Gastrocnemius medialis (tissue), 4 donors: ENCODE measurements at regions not wholly inside any gene's neighbourhood (a gene's known extent, or its start where the extent isn't known, plus 50 kb on each side); places are given as distances from the start of the nearest gene placed in this dataset.

Experiments used
- ATAC-seq, 2 donors: fragments of 150-250 bp; one replicate each; pipeline ENCODE4 v1.9.1; 2016
- DNase-seq, 2 donors: peaks; one replicate each; pipeline ENCODE4 v3.0.0-alpha.2; 2019
- H3K27ac ChIP-seq, 4 donors: fragments of 200-600 bp; sonication (generic); 1 replicate in 1 of 4; 2 replicates in 3 of 4; pipeline ENCODE4 v1.5.1; 2016 to 2018; ENCODE audit warnings: mild to moderate bottlenecking in 2 of 4, moderate library complexity in 1 of 4
- H3K27me3 ChIP-seq, 3 donors: fragments of 200-600 bp; sonication (generic) in 2 of 3; 1 replicate in 1 of 3; 2 replicates in 2 of 3; pipeline versions ENCODE4 v1.5.1 to v1.6.0; 2016 to 2019; ENCODE audit warnings: mild to moderate bottlenecking in 1 of 3, moderate library complexity in 1 of 3
- H3K36me3 ChIP-seq, 2 donors: fragments of 200-600 bp; sonication (generic) in 1 of 2; one replicate each; pipeline ENCODE4 v1.5.1; 2017 to 2018
- H3K4me1 ChIP-seq, 2 donors: fragments of 200-600 bp; sonication (generic) in 1 of 2; one replicate each; pipeline ENCODE4 v1.5.1; 2016 to 2017; ENCODE audit warnings: mild to moderate bottlenecking in 2 of 2
- H3K4me3 ChIP-seq, 4 donors: fragments of 200-600 bp; sonication (generic) in 3 of 4; 1 replicate in 1 of 4; 2 replicates in 3 of 4; pipeline ENCODE4 v1.5.1; 2016 to 2019; ENCODE audit warnings: mild to moderate bottlenecking in 2 of 4
- H3K9me3 ChIP-seq, 3 donors: fragments of 200-600 bp; sonication (generic) in 2 of 3; 1 replicate in 1 of 3; 2 replicates in 2 of 3; pipeline ENCODE4 v1.5.1; 2016 to 2019
- CTCF ChIP-seq, 5 experiments: fragments of 450-650 bp in 3 of 5; fragments of 200-600 bp in 2 of 5; sonication (generic) in 2 of 5; IDR thresholded peaks in 4 of 5; conservative IDR thresholded peaks in 1 of 5; 1 replicate in 4 of 5; 2 replicates in 1 of 5; pipeline ENCODE4 v1.5.1; 2016 to 2019; ENCODE audit warnings: antibody characterized with exemption in 5 of 5, mild to moderate bottlenecking in 3 of 5, moderate library complexity in 3 of 5
- POLR2A ChIP-seq, 2 donors: fragments of 450-650 bp; IDR thresholded peaks; one replicate each; pipeline ENCODE4 v1.6.1; 2017; ENCODE audit warnings: antibody characterized with exemption in 2 of 2, mild to moderate bottlenecking in 2 of 2, moderate library complexity in 2 of 2
- in situ Hi-C, 4 donors: fragments of 200-750 bp; cut with MboI; loops; one replicate each; pipeline versions ENCODE4 v1.15.0 to v1.8.0; 2017; ENCODE audit warnings: low sequenced_read_pairs in 4 of 4
- intact Hi-C: fragments of 100-400 bp; cut with DNase I; formaldehyde crosslinking; loops from one replicate; pipeline ENCODE4 v1.15.1; 2023; ENCODE audit warnings: low total_unique reads

GRCh38 chr14:98858561-98858960 lies 413.4 kb downstream of the BCL11B start:
- no peaks in the 10 kb centered on the region for H3K4me1 ChIP-seq
- H3K36me3 ChIP-seq, result no peaks in the 10 kb centered on the region
- DNase-seq (no peak), ATAC-seq (no peak)
- H3K4me3 ChIP-seq, result no peak overlapping the region
- no peaks in the 10 kb centered on the region for H3K27me3 ChIP-seq
- H3K9me3 ChIP-seq, result no peaks in the 10 kb centered on the region
- intact Hi-C loops, result no loop called here
- no peak overlapping the region for H3K27ac ChIP-seq
- in situ Hi-C loops, result no loop called here
- TF ChIP-seq CTCF (IDR thresholded peaks at IDR 0.05 in 4 of 5, conservative IDR thresholded peaks at IDR 0.05 in 1 of 5) (no peak), POLR2A (IDR thresholded peaks at IDR 0.05) (no peak)

- DNase-seq (no peak), ATAC-seq (no peak)
- H3K4me3 ChIP-seq, result no peak overlapping the region
- H3K36me3 ChIP-seq, result no peaks in the 10 kb centered on the region
- no peak overlapping the region for H3K27ac ChIP-seq
- intact Hi-C loops (no loop called here), in situ Hi-C loops (no loop called here)
- no peaks in the 10 kb centered on the region for H3K4me1 ChIP-seq
- TF ChIP-seq POLR2A (IDR thresholded peaks at IDR 0.05) (no peak), CTCF (IDR thresholded peaks at IDR 0.05 in 4 of 5, conservative IDR thresholded peaks at IDR 0.05 in 1 of 5) (no peak)
- H3K9me3 ChIP-seq, result no peaks in the 10 kb centered on the region
- no peaks in the 10 kb centered on the region for H3K27me3 ChIP-seq
Observed at GRCh38 chr14:98859301-98859700, 412.7 kb downstream of the BCL11B start.

- Histone ChIP-seq H3K27me3 (no peaks in the 10 kb centered on the region), H3K36me3 (no peaks in the 10 kb centered on the region), H3K27ac (no peak overlapping the region), H3K4me3 (no peak overlapping the region), H3K4me1 (no peaks in the 10 kb centered on the region), H3K9me3 (no peaks in the 10 kb centered on the region)
- in situ Hi-C loops (no loop called here), intact Hi-C loops (no loop called here)
- ATAC-seq (no peak), DNase-seq (no peak)
- no peak for TF ChIP-seq POLR2A (IDR thresholded peaks at IDR 0.05)
Observed at GRCh38 chr14:98864211-98864610, 407.8 kb downstream of the BCL11B start.

GRCh38 chr14:98867146-98867545 lies 404.9 kb downstream of the BCL11B start:
- no peak for ATAC-seq
- H3K9me3 ChIP-seq, result no peaks in the 10 kb centered on the region
- H3K27ac ChIP-seq, result no peak overlapping the region
- no peak overlapping the region for H3K4me3 ChIP-seq
- DNase-seq, result no peak
- H3K27me3 ChIP-seq, result no peaks in the 10 kb centered on the region
- no peaks in the 10 kb centered on the region for H3K4me1 ChIP-seq
- in situ Hi-C loops (no loop called here), intact Hi-C loops (no loop called here)
- H3K36me3 ChIP-seq, result no peaks in the 10 kb centered on the region
- TF ChIP-seq CTCF (IDR thresholded peaks at IDR 0.05 in 4 of 5, conservative IDR thresholded peaks at IDR 0.05 in 1 of 5) (no peak), POLR2A (IDR thresholded peaks at IDR 0.05) (no peak)

GRCh38 chr14:98867726-98868125 lies 404.3 kb downstream of the BCL11B start:
- no peaks in the 10 kb centered on the region for H3K4me1 ChIP-seq
- no peak for ATAC-seq
- in situ Hi-C loops (no loop called here), intact Hi-C loops (no loop called here)
- no peak for DNase-seq
- no peaks in the 10 kb centered on the region for H3K9me3 ChIP-seq
- H3K4me3 ChIP-seq, result no peak overlapping the region
- no peak for TF ChIP-seq CTCF (IDR thresholded peaks at IDR 0.05 in 4 of 5, conservative IDR thresholded peaks at IDR 0.05 in 1 of 5)
- TF ChIP-seq POLR2A (IDR thresholded peaks at IDR 0.05), result no peak
- H3K27ac ChIP-seq, result no peak overlapping the region
- H3K27me3 ChIP-seq, result no peaks in the 10 kb centered on the region
- no peaks in the 10 kb centered on the region for H3K36me3 ChIP-seq
